GM23338 (cell line): ENCODE measurements at regions not wholly inside any gene's neighbourhood (a gene's known extent, or its start where the extent isn't known, plus 50 kb on each side); places are given as distances from the start of the nearest gene placed in this dataset.

ENCODE experiments used
- CREB1 ChIP-seq: fragments of 250-450 bp; sonication (Bioruptor Pico); IDR thresholded peaks from 2 replicates; pipeline ENCODE4 v1.5.0; 2020; ENCODE audit warnings: low read depth, mild to moderate bottlenecking, moderate library complexity
- EZH2 ChIP-seq: fragments of 200-600 bp; sonication (generic); IDR thresholded peaks from one replicate; pipeline ENCODE4 v1.8.0; 2017; ENCODE audit warnings: antibody characterized with exemption, mild to moderate bottlenecking, low read depth; ENCODE audit not compliant: unreplicated experiment
- EZH2phosphoT487 ChIP-seq: fragments of 200-600 bp; sonication (generic); IDR thresholded peaks from one replicate; pipeline ENCODE4 v1.8.1; 2018; ENCODE audit warnings: antibody characterized with exemption; ENCODE audit not compliant: unreplicated experiment
- JUNB ChIP-seq: IDR thresholded peaks from one replicate; pipeline ENCODE4 v1.6.1; 2016; ENCODE audit warnings: antibody characterized with exemption; ENCODE audit not compliant: unreplicated experiment
- NANOG ChIP-seq: IDR thresholded peaks from 2 replicates; pipeline ENCODE4 v1.6.1; 2016; ENCODE audit warnings: antibody characterized with exemption, borderline replicate concordance
- POLR2AphosphoS5 ChIP-seq: IDR thresholded peaks from 2 replicates; pipeline ENCODE4 v1.6.1; 2016; ENCODE audit warnings: antibody characterized with exemption, low read depth
- ZNF114 ChIP-seq: fragments of 250-450 bp; sonication (Bioruptor Pico); IDR thresholded peaks from 2 replicates; pipeline ENCODE4 v1.5.0; 2020; ENCODE audit warnings: mild to moderate bottlenecking, moderate library complexity
- TF ChIP-seq, protein P1 (sequence below), 2 experiments: fragments of 200-600 bp in 1 of 2; sonication (generic) in 1 of 2; conservative IDR thresholded peaks; 2 replicates each; pipeline versions ENCODE4 v1.5.1 to v1.6.1; 2016 to 2017; ENCODE audit warnings: antibody characterized with exemption in 2 of 2, low read depth in 2 of 2, mild to moderate bottlenecking in 2 of 2, moderate library complexity in 1 of 2
- TF ChIP-seq, protein P2 (sequence below): IDR thresholded peaks from one replicate; pipeline ENCODE4 v1.6.1; 2018; ENCODE audit warnings: antibody characterized with exemption; ENCODE audit not compliant: unreplicated experiment
- TF ChIP-seq, protein P3 (sequence below): IDR thresholded peaks from 2 replicates; pipeline ENCODE4 v1.6.1; 2016; ENCODE audit warnings: antibody characterized with exemption
- TF ChIP-seq, protein P4 (sequence below): fragments of 250-450 bp; sonication (Bioruptor Pico); IDR thresholded peaks from 2 replicates; pipeline ENCODE4 v1.5.0; 2020; ENCODE audit warnings: mild to moderate bottlenecking, moderate library complexity

DNA sequence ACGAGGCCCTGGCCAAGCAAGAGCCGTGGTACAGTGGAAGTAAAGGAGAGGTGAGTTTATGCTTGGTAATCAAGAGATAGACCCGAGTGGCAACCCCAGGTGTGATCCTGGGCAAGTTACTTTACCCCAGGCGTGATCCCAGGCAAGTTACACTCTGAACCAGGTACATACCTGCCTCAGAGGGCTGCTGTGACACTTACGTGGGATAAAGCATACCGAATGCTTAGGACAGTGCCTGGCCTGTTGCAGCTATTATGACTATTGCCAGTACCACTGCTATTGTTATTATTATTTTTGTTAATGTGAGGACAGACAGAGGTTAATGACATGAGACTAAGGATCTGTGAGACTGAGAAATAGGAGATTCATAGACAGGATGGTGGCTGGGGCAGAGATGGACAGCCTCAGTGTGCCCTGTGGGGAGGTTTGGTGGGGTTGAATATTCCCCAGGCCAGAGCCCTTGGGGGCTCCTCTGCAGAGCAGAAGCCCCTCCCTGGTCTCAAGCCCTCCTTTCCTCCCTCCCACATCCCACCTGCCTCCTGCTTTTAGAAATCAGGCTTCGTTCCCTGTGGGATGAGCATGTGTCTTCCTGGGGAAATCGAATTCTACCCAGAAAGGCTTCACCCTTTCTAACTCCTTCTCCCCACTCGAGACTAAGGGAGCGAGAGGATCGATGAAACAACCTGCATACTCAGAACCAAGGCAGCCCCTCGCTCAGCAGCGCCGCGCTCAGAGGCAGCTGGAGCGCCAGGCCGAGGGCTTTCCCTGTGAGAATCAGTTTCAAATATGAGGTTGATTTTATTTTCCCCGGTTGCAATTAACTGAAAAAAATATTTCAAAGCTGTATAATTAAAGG lies 62.0 kb upstream of the SIX3 start:
- TF ChIP-seq, protein P1, sequence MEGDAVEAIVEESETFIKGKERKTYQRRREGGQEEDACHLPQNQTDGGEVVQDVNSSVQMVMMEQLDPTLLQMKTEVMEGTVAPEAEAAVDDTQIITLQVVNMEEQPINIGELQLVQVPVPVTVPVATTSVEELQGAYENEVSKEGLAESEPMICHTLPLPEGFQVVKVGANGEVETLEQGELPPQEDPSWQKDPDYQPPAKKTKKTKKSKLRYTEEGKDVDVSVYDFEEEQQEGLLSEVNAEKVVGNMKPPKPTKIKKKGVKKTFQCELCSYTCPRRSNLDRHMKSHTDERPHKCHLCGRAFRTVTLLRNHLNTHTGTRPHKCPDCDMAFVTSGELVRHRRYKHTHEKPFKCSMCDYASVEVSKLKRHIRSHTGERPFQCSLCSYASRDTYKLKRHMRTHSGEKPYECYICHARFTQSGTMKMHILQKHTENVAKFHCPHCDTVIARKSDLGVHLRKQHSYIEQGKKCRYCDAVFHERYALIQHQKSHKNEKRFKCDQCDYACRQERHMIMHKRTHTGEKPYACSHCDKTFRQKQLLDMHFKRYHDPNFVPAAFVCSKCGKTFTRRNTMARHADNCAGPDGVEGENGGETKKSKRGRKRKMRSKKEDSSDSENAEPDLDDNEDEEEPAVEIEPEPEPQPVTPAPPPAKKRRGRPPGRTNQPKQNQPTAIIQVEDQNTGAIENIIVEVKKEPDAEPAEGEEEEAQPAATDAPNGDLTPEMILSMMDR (conservative IDR thresholded peaks at IDR 0.05; ENCODE audit: low read depth in 2 of 2), result no peak
- TF ChIP-seq, protein P2, sequence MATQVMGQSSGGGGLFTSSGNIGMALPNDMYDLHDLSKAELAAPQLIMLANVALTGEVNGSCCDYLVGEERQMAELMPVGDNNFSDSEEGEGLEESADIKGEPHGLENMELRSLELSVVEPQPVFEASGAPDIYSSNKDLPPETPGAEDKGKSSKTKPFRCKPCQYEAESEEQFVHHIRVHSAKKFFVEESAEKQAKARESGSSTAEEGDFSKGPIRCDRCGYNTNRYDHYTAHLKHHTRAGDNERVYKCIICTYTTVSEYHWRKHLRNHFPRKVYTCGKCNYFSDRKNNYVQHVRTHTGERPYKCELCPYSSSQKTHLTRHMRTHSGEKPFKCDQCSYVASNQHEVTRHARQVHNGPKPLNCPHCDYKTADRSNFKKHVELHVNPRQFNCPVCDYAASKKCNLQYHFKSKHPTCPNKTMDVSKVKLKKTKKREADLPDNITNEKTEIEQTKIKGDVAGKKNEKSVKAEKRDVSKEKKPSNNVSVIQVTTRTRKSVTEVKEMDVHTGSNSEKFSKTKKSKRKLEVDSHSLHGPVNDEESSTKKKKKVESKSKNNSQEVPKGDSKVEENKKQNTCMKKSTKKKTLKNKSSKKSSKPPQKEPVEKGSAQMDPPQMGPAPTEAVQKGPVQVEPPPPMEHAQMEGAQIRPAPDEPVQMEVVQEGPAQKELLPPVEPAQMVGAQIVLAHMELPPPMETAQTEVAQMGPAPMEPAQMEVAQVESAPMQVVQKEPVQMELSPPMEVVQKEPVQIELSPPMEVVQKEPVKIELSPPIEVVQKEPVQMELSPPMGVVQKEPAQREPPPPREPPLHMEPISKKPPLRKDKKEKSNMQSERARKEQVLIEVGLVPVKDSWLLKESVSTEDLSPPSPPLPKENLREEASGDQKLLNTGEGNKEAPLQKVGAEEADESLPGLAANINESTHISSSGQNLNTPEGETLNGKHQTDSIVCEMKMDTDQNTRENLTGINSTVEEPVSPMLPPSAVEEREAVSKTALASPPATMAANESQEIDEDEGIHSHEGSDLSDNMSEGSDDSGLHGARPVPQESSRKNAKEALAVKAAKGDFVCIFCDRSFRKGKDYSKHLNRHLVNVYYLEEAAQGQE, result no peak
- TF ChIP-seq CREB1 (CRISPR knock-in tag), result no peak
- TF ChIP-seq, protein P3, sequence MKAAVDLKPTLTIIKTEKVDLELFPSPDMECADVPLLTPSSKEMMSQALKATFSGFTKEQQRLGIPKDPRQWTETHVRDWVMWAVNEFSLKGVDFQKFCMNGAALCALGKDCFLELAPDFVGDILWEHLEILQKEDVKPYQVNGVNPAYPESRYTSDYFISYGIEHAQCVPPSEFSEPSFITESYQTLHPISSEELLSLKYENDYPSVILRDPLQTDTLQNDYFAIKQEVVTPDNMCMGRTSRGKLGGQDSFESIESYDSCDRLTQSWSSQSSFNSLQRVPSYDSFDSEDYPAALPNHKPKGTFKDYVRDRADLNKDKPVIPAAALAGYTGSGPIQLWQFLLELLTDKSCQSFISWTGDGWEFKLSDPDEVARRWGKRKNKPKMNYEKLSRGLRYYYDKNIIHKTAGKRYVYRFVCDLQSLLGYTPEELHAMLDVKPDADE, result no peak
- no peak for TF ChIP-seq EZH2
- TF ChIP-seq EZH2phosphoT487, result no peak
- no peak for TF ChIP-seq POLR2AphosphoS5
- no peak for TF ChIP-seq JUNB
- TF ChIP-seq NANOG, result no peak
- TF ChIP-seq, protein P4, sequence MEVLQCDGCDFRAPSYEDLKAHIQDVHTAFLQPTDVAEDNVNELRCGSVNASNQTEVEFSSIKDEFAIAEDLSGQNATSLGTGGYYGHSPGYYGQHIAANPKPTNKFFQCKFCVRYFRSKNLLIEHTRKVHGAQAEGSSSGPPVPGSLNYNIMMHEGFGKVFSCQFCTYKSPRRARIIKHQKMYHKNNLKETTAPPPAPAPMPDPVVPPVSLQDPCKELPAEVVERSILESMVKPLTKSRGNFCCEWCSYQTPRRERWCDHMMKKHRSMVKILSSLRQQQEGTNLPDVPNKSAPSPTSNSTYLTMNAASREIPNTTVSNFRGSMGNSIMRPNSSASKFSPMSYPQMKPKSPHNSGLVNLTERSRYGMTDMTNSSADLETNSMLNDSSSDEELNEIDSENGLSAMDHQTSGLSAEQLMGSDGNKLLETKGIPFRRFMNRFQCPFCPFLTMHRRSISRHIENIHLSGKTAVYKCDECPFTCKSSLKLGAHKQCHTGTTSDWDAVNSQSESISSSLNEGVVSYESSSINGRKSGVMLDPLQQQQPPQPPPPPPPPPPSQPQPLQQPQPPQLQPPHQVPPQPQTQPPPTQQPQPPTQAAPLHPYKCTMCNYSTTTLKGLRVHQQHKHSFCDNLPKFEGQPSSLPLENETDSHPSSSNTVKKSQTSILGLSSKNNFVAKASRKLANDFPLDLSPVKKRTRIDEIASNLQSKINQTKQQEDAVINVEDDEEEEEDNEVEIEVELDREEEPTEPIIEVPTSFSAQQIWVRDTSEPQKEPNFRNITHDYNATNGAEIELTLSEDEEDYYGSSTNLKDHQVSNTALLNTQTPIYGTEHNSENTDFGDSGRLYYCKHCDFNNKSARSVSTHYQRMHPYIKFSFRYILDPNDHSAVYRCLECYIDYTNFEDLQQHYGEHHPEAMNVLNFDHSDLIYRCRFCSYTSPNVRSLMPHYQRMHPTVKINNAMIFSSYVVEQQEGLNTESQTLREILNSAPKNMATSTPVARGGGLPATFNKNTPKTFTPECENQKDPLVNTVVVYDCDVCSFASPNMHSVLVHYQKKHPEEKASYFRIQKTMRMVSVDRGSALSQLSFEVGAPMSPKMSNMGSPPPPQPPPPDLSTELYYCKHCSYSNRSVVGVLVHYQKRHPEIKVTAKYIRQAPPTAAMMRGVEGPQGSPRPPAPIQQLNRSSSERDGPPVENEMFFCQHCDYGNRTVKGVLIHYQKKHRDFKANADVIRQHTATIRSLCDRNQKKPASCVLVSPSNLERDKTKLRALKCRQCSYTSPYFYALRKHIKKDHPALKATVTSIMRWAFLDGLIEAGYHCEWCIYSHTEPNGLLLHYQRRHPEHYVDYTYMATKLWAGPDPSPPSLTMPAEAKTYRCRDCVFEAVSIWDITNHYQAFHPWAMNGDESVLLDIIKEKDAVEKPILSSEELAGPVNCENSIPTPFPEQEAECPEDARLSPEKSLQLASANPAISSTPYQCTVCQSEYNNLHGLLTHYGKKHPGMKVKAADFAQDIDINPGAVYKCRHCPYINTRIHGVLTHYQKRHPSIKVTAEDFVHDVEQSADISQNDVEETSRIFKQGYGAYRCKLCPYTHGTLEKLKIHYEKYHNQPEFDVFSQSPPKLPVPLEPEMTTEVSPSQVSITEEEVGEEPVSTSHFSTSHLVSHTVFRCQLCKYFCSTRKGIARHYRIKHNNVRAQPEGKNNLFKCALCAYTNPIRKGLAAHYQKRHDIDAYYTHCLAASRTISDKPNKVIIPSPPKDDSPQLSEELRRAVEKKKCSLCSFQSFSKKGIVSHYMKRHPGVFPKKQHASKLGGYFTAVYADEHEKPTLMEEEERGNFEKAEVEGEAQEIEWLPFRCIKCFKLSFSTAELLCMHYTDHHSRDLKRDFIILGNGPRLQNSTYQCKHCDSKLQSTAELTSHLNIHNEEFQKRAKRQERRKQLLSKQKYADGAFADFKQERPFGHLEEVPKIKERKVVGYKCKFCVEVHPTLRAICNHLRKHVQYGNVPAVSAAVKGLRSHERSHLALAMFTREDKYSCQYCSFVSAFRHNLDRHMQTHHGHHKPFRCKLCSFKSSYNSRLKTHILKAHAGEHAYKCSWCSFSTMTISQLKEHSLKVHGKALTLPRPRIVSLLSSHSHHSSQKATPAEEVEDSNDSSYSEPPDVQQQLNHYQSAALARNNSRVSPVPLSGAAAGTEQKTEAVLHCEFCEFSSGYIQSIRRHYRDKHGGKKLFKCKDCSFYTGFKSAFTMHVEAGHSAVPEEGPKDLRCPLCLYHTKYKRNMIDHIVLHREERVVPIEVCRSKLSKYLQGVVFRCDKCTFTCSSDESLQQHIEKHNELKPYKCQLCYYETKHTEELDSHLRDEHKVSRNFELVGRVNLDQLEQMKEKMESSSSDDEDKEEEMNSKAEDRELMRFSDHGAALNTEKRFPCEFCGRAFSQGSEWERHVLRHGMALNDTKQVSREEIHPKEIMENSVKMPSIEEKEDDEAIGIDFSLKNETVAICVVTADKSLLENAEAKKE, result no peak
- no peak for TF ChIP-seq ZNF114 (CRISPR knock-in tag)
